Right lobe of liver (tissue), 6 donors: ENCODE measurements at regions not wholly inside any gene's neighbourhood (a gene's known extent, or its start where the extent isn't known, plus 50 kb on each side); places are given as distances from the start of the nearest gene placed in this dataset.
A peak's percentile ranks its signal among the peaks of the same experiment; 100 is the strongest.
"Not testable (repeated sequence)": the region's sequence is repeated elsewhere in the genome, so short reads cannot be mapped to it uniquely, and the experiment has no call there.

Experiments used
- ATAC-seq, 4 donors: fragments of 200-7000 bp; cut with Tn5 transposase; one replicate each; pipeline ENCODE4 v1.9.1; 2020; ENCODE audit warnings: mild to moderate bottlenecking in 4 of 4, moderate library complexity in 4 of 4
- DNase-seq, 3 donors: peaks; one replicate each; pipeline ENCODE4 v3.0.0-alpha.2; 2020
- H3K27ac ChIP-seq, 3 donors: fragments of 200-600 bp; one replicate each; pipeline ENCODE4 v1.8.0; 2022
- H3K27me3 ChIP-seq, 2 donors: fragments of 200-600 bp; one replicate each; pipeline ENCODE4 v1.8.0; 2022
- H3K36me3 ChIP-seq, 4 donors: fragments of 200-600 bp; sonication (generic) in 1 of 4; one replicate each; pipeline versions ENCODE4 v1.5.1 to v1.8.0; 2017 to 2022; ENCODE audit warnings: control low read depth in 1 of 4
- H3K4me1 ChIP-seq, 4 donors: fragments of 200-600 bp; sonication (generic) in 1 of 4; one replicate each; pipeline versions ENCODE4 v1.5.1 to v1.8.0; 2017 to 2022; ENCODE audit warnings: control low read depth in 1 of 4
- H3K4me3 ChIP-seq, 3 donors: fragments of 200-600 bp; one replicate each; pipeline ENCODE4 v1.8.0; 2022
- H3K9me3 ChIP-seq, 4 donors: fragments of 200-600 bp; sonication (generic) in 1 of 4; one replicate each; pipeline versions ENCODE4 v1.5.1 to v1.8.0; 2017 to 2022; ENCODE audit warnings: control low read depth in 1 of 4
- POLR2A ChIP-seq: fragments of 450-650 bp; IDR thresholded peaks from one replicate; pipeline ENCODE4 v1.6.1; 2017; ENCODE audit warnings: antibody characterized with exemption, mild to moderate bottlenecking
- WGBS: methylation state at CpG from one replicate; pipeline ENCODE4 v1.1.6; 2018; ENCODE audit warnings: low coverage, low lambda C conversion rate; ENCODE audit not compliant: insufficient coverage; ENCODE audit errors: missing lambda C conversion rate; 5-methylcytosine and 5-hydroxymethylcytosine counted together
- intact Hi-C, 2 donors: fragments of 100-400 bp; cut with DNase I; formaldehyde crosslinking; loops; one replicate each; pipeline versions ENCODE4 v1.11.2 to v1.14.1; 2022
- TF ChIP-seq, protein P1 (sequence below), 4 donors: fragments of 200-600 bp in 3 of 4; fragments of 450-650 bp in 1 of 4; IDR thresholded peaks; one replicate each; pipeline versions ENCODE4 v1.5.1 to v1.8.0; 2016 to 2022; ENCODE audit warnings: antibody characterized with exemption in 4 of 4, mild to moderate bottlenecking in 2 of 4
- donor health status: DM: no; HTN: yes; CAD: no.
- donor health status: DM: no; HTN: no; CAD: no.
- donor health status: DM: no; HTN: no; CAD: no.
- donor health status: DM: no; HTN: yes; CAD: no.
- donor health status: DM: no; HTN: yes; CAD: no.

DNA sequence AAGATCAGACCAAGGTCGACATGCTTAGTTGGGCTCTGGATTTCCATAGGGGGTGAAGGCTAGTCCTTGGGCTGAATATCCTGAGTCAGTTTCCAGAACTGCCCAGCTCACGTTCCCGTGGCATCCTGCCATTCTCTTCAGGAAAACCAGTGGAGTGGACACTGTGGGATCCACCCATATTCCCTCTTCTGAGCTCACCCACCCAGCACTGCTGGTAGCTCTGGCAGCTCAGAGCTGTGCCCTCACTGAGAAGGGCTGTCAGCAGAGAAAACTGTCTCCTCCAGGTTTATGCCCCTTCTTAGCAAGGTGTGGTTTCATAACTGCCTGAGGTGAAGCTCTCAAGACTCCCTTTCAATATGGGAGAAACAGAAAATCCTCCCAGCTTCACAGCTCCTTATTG, 111.7 kb downstream of the GGTLC2 start:
- H3K27ac ChIP-seq: no peak overlapping the region
- H3K4me1 ChIP-seq: peaks cover 0 to 26% (median 14%) of the 10 kb centered on the region in 4 donors
- TF ChIP-seq, protein P1, sequence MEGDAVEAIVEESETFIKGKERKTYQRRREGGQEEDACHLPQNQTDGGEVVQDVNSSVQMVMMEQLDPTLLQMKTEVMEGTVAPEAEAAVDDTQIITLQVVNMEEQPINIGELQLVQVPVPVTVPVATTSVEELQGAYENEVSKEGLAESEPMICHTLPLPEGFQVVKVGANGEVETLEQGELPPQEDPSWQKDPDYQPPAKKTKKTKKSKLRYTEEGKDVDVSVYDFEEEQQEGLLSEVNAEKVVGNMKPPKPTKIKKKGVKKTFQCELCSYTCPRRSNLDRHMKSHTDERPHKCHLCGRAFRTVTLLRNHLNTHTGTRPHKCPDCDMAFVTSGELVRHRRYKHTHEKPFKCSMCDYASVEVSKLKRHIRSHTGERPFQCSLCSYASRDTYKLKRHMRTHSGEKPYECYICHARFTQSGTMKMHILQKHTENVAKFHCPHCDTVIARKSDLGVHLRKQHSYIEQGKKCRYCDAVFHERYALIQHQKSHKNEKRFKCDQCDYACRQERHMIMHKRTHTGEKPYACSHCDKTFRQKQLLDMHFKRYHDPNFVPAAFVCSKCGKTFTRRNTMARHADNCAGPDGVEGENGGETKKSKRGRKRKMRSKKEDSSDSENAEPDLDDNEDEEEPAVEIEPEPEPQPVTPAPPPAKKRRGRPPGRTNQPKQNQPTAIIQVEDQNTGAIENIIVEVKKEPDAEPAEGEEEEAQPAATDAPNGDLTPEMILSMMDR (IDR thresholded peaks at IDR 0.05): no peak
- no peak for TF ChIP-seq POLR2A
- no peaks in the 10 kb centered on the region for H3K9me3 ChIP-seq
- H3K4me3 ChIP-seq: no peak overlapping the region
- WGBS: no CpG with 5 or more reads among the region's 3 CpGs
- no peak for ATAC-seq
- no peak for DNase-seq
- no peaks in the 10 kb centered on the region for H3K36me3 ChIP-seq
- H3K27me3 ChIP-seq: no peaks in the 10 kb centered on the region
- intact Hi-C loops: no loop called here

GRCh38 chr22:22756551-22757201, 112.3 kb downstream of the GGTLC2 start:
- H3K27ac ChIP-seq, ATAC-seq, H3K27me3 ChIP-seq, H3K9me3 ChIP-seq, H3K4me3 ChIP-seq, intact Hi-C loops, DNase-seq, H3K36me3 ChIP-seq: not testable (repeated sequence)
- no CpG with 5 or more reads among the region's 3 CpGs for WGBS
- H3K4me1 ChIP-seq: peaks cover 0 to 26% (median 14%) of the 10 kb centered on the region in 4 donors

DNA sequence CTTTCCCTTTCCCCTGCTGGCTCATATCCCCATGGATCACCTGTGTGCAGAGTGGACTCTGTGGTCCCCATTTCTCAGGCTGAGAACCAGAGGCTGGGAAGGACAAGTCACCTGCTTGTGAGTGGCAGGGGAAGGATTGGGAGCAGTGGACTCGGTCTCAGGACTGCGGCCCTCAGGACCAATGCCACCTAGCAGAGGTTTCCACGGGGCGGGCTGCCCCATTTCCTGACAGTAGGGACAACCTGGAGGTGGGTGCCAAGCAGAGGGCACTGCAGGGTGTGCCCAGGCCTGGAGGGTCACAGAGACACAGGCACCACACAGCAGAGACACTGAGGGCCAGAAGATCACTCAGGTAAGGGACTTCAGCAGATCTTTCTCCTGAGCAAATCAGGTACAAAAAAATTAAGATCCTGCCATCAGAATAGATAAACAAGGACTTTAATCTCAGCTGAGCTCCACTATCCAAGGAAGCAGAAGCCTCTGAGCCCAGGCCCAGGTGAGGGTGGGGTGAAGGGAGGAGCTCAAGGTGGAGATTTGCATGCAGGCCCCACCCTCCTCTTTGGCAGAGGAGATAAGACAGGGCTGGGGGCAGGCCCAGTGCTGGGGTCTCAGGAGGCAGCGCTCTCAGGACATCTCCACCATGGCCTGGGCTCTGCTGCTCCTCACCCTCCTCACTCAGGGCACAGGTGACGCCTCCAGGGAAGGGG, 113.8 kb downstream of the GGTLC2 start:
- intact Hi-C loops, H3K27me3 ChIP-seq, H3K27ac ChIP-seq, DNase-seq, H3K9me3 ChIP-seq, H3K36me3 ChIP-seq, H3K4me3 ChIP-seq: not testable (repeated sequence)
- H3K4me1 ChIP-seq: peaks cover 0 to 15% (median 7%) of the 10 kb centered on the region in 4 donors
- 45% methylated on average over 4 of the region's 6 CpGs for WGBS
- ATAC-seq: peak; percentile 18 to 63 (median 28)

GRCh38 chr22:22759371-22759770, 115.0 kb downstream of the GGTLC2 start:
- ATAC-seq: no peak
- WGBS: 62% methylated on average over 4 of the region's 6 CpGs

DNA sequence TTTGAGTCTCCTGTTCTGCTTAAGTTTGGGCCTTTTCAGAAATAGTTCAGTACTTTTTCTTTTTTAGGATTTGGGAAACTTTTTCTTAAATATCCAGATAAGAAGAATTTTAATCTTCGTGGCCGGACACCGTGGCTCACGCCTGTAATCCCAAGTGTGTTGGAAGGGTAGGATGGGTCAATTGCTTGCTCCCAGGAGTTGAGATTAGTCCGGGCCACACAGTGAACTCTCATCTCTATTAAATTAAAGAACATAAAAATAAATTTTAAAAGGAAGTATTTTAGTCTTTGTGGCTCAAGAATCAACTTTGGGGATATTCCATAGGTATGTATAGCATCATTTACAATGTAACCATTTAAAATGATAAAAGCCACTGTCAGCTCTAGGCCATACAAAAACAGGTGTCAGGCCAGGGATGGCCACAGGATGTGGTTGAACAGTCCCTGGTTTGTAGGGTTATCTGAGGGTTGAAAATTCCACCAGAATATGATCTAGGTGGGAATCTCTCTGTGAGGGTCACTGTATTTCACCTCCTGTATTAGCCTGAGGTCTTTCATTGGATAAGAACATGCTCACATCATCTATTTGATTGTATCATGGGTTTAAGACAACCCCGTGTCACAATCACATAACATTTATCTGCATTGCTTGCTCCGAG, 115.6 kb downstream of the GGTLC2 start:
- H3K36me3 ChIP-seq: no peaks in the 10 kb centered on the region
- no peak for TF ChIP-seq POLR2A
- no peak overlapping the region for H3K4me3 ChIP-seq
- no peaks in the 10 kb centered on the region for H3K9me3 ChIP-seq
- H3K27ac ChIP-seq: no peak overlapping the region
- DNase-seq: no peak
- H3K27me3 ChIP-seq: no peaks in the 10 kb centered on the region
- ATAC-seq: no peak
- H3K4me1 ChIP-seq: no peaks in the 10 kb centered on the region
- intact Hi-C loops: no loop called here
- WGBS: 87% methylated on average over 7 of the region's 7 CpGs

More at GRCh38 chr22:22759371-22759770, 115.0 kb downstream of the GGTLC2 start:
- DNase-seq: no peak
- Histone ChIP-seq H3K4me3 (no peak overlapping the region), H3K4me1 (peaks cover 0 to 4% (median 1%) of the 10 kb centered on the region in 4 donors), H3K27ac (no peak overlapping the region), H3K9me3 (no peaks in the 10 kb centered on the region), H3K36me3 (no peaks in the 10 kb centered on the region), H3K27me3 (no peaks in the 10 kb centered on the region)
- intact Hi-C loops: no loop called here
- TF ChIP-seq POLR2A: no peak
- TF ChIP-seq, protein P1 (IDR thresholded peaks at IDR 0.05): no peak

- H3K27ac ChIP-seq: no peak overlapping the region
- TF ChIP-seq POLR2A: no peak
- TF ChIP-seq, protein P1 (IDR thresholded peaks at IDR 0.05): no peak
- no peaks in the 10 kb centered on the region for H3K9me3 ChIP-seq
- 90% methylated on average over 1 of the region's 1 CpG for WGBS
- no peaks in the 10 kb centered on the region for H3K27me3 ChIP-seq
- no peaks in the 10 kb centered on the region for H3K4me1 ChIP-seq
- H3K4me3 ChIP-seq: no peak overlapping the region
- ATAC-seq: no peak
- no peak for DNase-seq
- intact Hi-C loops: no loop called here
- no peaks in the 10 kb centered on the region for H3K36me3 ChIP-seq
Measured at GRCh38 chr22:22761606-22761962, 117.2 kb downstream of the GGTLC2 start.
